GM10266 (cell line): ENCODE measurements at regions not wholly inside any gene's neighbourhood (a gene's known extent, or its start where the extent isn't known, plus 50 kb on each side); places are given as distances from the start of the nearest gene placed in this dataset.

Source experiments
- DNase-seq: peaks from one replicate; pipeline ENCODE4 v3.0.0; 2012; ENCODE audit errors: extremely low spot score
- CTCF ChIP-seq: IDR thresholded peaks from 2 replicates; pipeline ENCODE4 v1.5.1; 2012; ENCODE audit warnings: mild to moderate bottlenecking, low read depth; ENCODE audit not compliant: control insufficient read depth, insufficient read depth; ENCODE audit errors: missing control alignments

- no peak for DNase-seq
These were observed 183.6 kb upstream of the ADARB2 start for GRCh38 chr10:1920941-1921340.

GRCh38 chr10:1920127-1920526, 182.8 kb upstream of the ADARB2 start:
- no peak for TF ChIP-seq CTCF

More at GRCh38 chr10:1920941-1921340, 183.6 kb upstream of the ADARB2 start:
- TF ChIP-seq CTCF: no peak

GRCh38 chr10:1911771-1912170, 174.4 kb upstream of the ADARB2 start:
- no peak for TF ChIP-seq CTCF
- no peak for DNase-seq

More at GRCh38 chr10:1920127-1920526, 182.8 kb upstream of the ADARB2 start:
- no peak for DNase-seq

GRCh38 chr10:1903982-1904381, 166.7 kb upstream of the ADARB2 start:
- TF ChIP-seq CTCF: no peak
- DNase-seq: no peak

GRCh38 chr10:1896153-1896552, 158.8 kb upstream of the ADARB2 start:
- DNase-seq: no peak
- TF ChIP-seq CTCF: no peak

GRCh38 chr10:1895691-1896090, 158.4 kb upstream of the ADARB2 start:
- no peak for TF ChIP-seq CTCF
- DNase-seq: no peak

- no peak for DNase-seq
- no peak for TF ChIP-seq CTCF
These were observed 157.6 kb upstream of the ADARB2 start for GRCh38 chr10:1894912-1895311.
